ENCODE measurements at regions not wholly inside any gene's neighbourhood (a gene's known extent, or its start where the extent isn't known, plus 50 kb on each side); places are given as distances from the start of the nearest gene placed in this dataset.

GRCh38 chr4:120329386-120329785 is 262.7 kb upstream of the MAD2L1 start:
- no peak overlapping the region for H3K4me3 ChIP-seq
- H3K4me1 ChIP-seq = peaks cover 17% of the 10 kb centered on the region
- H3K27ac ChIP-seq = no peak overlapping the region
- no peaks in the 10 kb centered on the region; the same call in 1 of the 2 replicates for H3K36me3 ChIP-seq
- no peaks in the 10 kb centered on the region for H3K27me3 ChIP-seq
- no peak for DNase-seq
- H3K9me3 ChIP-seq (replicated peaks) = 0 out of 2 replicates have a peak, but pooled peaks cover 3% of the 10 kb centered on the region

- 0 out of 2 replicates have a peak, but pooled peaks cover 3% of the 10 kb centered on the region for H3K9me3 ChIP-seq (replicated peaks)
- DNase-seq = peak in 1 of 2 experiments; percentile 47
These were observed 260.6 kb upstream of the MAD2L1 start for GRCh38 chr4:120327276-120327675.

GRCh38 chr4:120319046-120319767 is 252.6 kb upstream of the MAD2L1 start:
- H3K4me1 ChIP-seq = peaks cover 55% of the 10 kb centered on the region
- H3K27ac ChIP-seq = 0 out of 2 replicates have a peak overlapping the region, but pooled peaks have one; percentile 4
- H3K36me3 ChIP-seq = no peaks in the 10 kb centered on the region
- H3K27me3 ChIP-seq = no peaks in the 10 kb centered on the region
- peak in 1 of 2 experiments; percentile 68 for DNase-seq
- no peaks in the 10 kb centered on the region for H3K9me3 ChIP-seq (replicated peaks)
- no peak overlapping the region for H3K4me3 ChIP-seq

More at GRCh38 chr4:120327276-120327675, 260.6 kb upstream of the MAD2L1 start:
- no peaks in the 10 kb centered on the region for H3K27me3 ChIP-seq
- peaks cover 13% of the 10 kb centered on the region for H3K4me1 ChIP-seq
- no peak overlapping the region for H3K4me3 ChIP-seq
- no peaks in the 10 kb centered on the region; the same call in 1 of the 2 replicates for H3K36me3 ChIP-seq
- H3K27ac ChIP-seq = no peak overlapping the region

- no peak overlapping the region for H3K4me3 ChIP-seq
- H3K27ac ChIP-seq = no peak overlapping the region
- H3K9me3 ChIP-seq (replicated peaks) = no peaks in the 10 kb centered on the region
- no peaks in the 10 kb centered on the region for H3K27me3 ChIP-seq
- no peaks in the 10 kb centered on the region for H3K36me3 ChIP-seq
- DNase-seq = peak in 1 of 2 experiments; percentile 20
- H3K4me1 ChIP-seq = peaks cover 55% of the 10 kb centered on the region
These were observed 251.7 kb upstream of the MAD2L1 start for GRCh38 chr4:120318196-120318846.

- Histone ChIP-seq H3K27me3 (no peaks in the 10 kb centered on the region), H3K9me3 (replicated peaks) (no peaks in the 10 kb centered on the region), H3K4me1 (peaks cover 55% of the 10 kb centered on the region), H3K4me3 (no peak overlapping the region), H3K36me3 (no peaks in the 10 kb centered on the region), H3K27ac (no peak overlapping the region)
- DNase-seq = no peak
These were observed 251.1 kb upstream of the MAD2L1 start for GRCh38 chr4:120317713-120318112.

- Histone ChIP-seq H3K36me3 (no peaks in the 10 kb centered on the region), H3K4me1 (peaks cover 55% of the 10 kb centered on the region), H3K4me3 (no peak overlapping the region), H3K27me3 (no peaks in the 10 kb centered on the region), H3K9me3 (replicated peaks) (no peaks in the 10 kb centered on the region), H3K27ac (no peak overlapping the region)
- peak in 1 of 2 experiments; percentile 54 for DNase-seq
These were observed 249.8 kb upstream of the MAD2L1 start for GRCh38 chr4:120316416-120316815.

- Histone ChIP-seq H3K27ac (no peak overlapping the region), H3K36me3 (no peaks in the 10 kb centered on the region), H3K4me3 (no peak overlapping the region), H3K9me3 (replicated peaks) (no peaks in the 10 kb centered on the region), H3K27me3 (no peaks in the 10 kb centered on the region), H3K4me1 (peaks cover 48% of the 10 kb centered on the region)
- no peak for DNase-seq
These were observed 248.3 kb upstream of the MAD2L1 start for GRCh38 chr4:120314969-120315368.

GRCh38 chr4:120304801-120305200 is 238.2 kb upstream of the MAD2L1 start:
- H3K27me3 ChIP-seq = no peaks in the 10 kb centered on the region
- peaks cover 6% of the 10 kb centered on the region; the same call in 1 of the 2 replicates for H3K4me1 ChIP-seq
- no peaks in the 10 kb centered on the region for H3K36me3 ChIP-seq
- H3K27ac ChIP-seq = no peak overlapping the region
- DNase-seq = no peak
- no peak overlapping the region for H3K4me3 ChIP-seq
- H3K9me3 ChIP-seq (replicated peaks) = no peaks in the 10 kb centered on the region

GRCh38 chr4:120299631-120300030 is 233.0 kb upstream of the MAD2L1 start:
- DNase-seq = no peak
- H3K9me3 ChIP-seq (replicated peaks) = no peaks in the 10 kb centered on the region
- H3K36me3 ChIP-seq = no peaks in the 10 kb centered on the region
- H3K4me1 ChIP-seq = peaks cover 6% of the 10 kb centered on the region; the same call in 1 of the 2 replicates
- no peaks in the 10 kb centered on the region for H3K27me3 ChIP-seq
- no peak overlapping the region for H3K4me3 ChIP-seq
- H3K27ac ChIP-seq = no peak overlapping the region

- no peaks in the 10 kb centered on the region for H3K36me3 ChIP-seq
- no peak overlapping the region for H3K4me3 ChIP-seq
- H3K4me1 ChIP-seq = no peaks in the 10 kb centered on the region
- H3K27ac ChIP-seq = no peak overlapping the region
- H3K27me3 ChIP-seq = no peaks in the 10 kb centered on the region
- H3K9me3 ChIP-seq (replicated peaks) = no peaks in the 10 kb centered on the region
- DNase-seq = no peak
These were observed 226.7 kb upstream of the MAD2L1 start for GRCh38 chr4:120293341-120293740.

- Histone ChIP-seq H3K36me3 (no peaks in the 10 kb centered on the region), H3K9me3 (replicated peaks) (no peaks in the 10 kb centered on the region), H3K4me3 (no peak overlapping the region), H3K27me3 (no peaks in the 10 kb centered on the region), H3K27ac (no peak overlapping the region), H3K4me1 (no peaks in the 10 kb centered on the region)
- DNase-seq = peak in 1 of 2 experiments; percentile 15
These were observed 224.9 kb upstream of the MAD2L1 start for GRCh38 chr4:120291541-120291940.

GRCh38 chr4:120290553-120290952 is 223.9 kb upstream of the MAD2L1 start:
- no peak overlapping the region for H3K4me3 ChIP-seq
- H3K9me3 ChIP-seq (replicated peaks) = no peaks in the 10 kb centered on the region
- no peaks in the 10 kb centered on the region for H3K27me3 ChIP-seq
- H3K27ac ChIP-seq = no peak overlapping the region
- no peak for DNase-seq
- H3K4me1 ChIP-seq = no peaks in the 10 kb centered on the region
- H3K36me3 ChIP-seq = no peaks in the 10 kb centered on the region

- Histone ChIP-seq H3K36me3 (no peaks in the 10 kb centered on the region), H3K27me3 (no peaks in the 10 kb centered on the region), H3K4me1 (no peaks in the 10 kb centered on the region), H3K9me3 (replicated peaks) (no peaks in the 10 kb centered on the region), H3K27ac (no peak overlapping the region), H3K4me3 (no peak overlapping the region)
- DNase-seq = no peak
These were observed 220.2 kb upstream of the MAD2L1 start for GRCh38 chr4:120286813-120287212.

GRCh38 chr4:120281581-120281980 is 214.9 kb upstream of the MAD2L1 start:
- Histone ChIP-seq H3K9me3 (replicated peaks) (no peaks in the 10 kb centered on the region), H3K27ac (no peak overlapping the region), H3K4me1 (no peaks in the 10 kb centered on the region), H3K36me3 (no peaks in the 10 kb centered on the region), H3K4me3 (no peak overlapping the region), H3K27me3 (no peaks in the 10 kb centered on the region)
- DNase-seq = no peak

- no peaks in the 10 kb centered on the region for H3K4me1 ChIP-seq
- H3K27me3 ChIP-seq = no peaks in the 10 kb centered on the region
- H3K27ac ChIP-seq = no peak overlapping the region
These were observed 210.7 kb upstream of the MAD2L1 start for GRCh38 chr4:120277391-120277790.

More at GRCh38 chr4:120277391-120277790, 210.7 kb upstream of the MAD2L1 start:
- no peak overlapping the region for H3K4me3 ChIP-seq
- H3K36me3 ChIP-seq = no peaks in the 10 kb centered on the region
- H3K9me3 ChIP-seq (replicated peaks) = no peaks in the 10 kb centered on the region
- DNase-seq = no peak

Measured in SJCRH30 (cell line).